Sigmoid colon (tissue), 4 donors: ENCODE measurements at regions not wholly inside any gene's neighbourhood (a gene's known extent, or its start where the extent isn't known, plus 50 kb on each side); places are given as distances from the start of the nearest gene placed in this dataset.

Experiments used
- EP300 ChIP-seq, 4 donors: sonication (generic); formaldehyde crosslinking; IDR thresholded peaks; one replicate each; pipeline ENCODE4 v1.6.1; 2017; ENCODE audit warnings: antibody characterized with exemption in 4 of 4
- POLR2A ChIP-seq, 2 donors: fragments of 450-650 bp; IDR thresholded peaks; one replicate each; pipeline ENCODE4 v1.6.1; 2016; ENCODE audit warnings: antibody characterized with exemption in 2 of 2, mild to moderate bottlenecking in 2 of 2, moderate library complexity in 2 of 2
- POLR2AphosphoS5 ChIP-seq, 4 donors: sonication (generic); formaldehyde crosslinking; IDR thresholded peaks; one replicate each; pipeline ENCODE4 v1.6.1; 2017; ENCODE audit warnings: antibody characterized with exemption in 4 of 4
- TF ChIP-seq, protein P1 (sequence below), 4 experiments: fragments of 450-650 bp in 3 of 4; fragments of 200-600 bp in 1 of 4; IDR thresholded peaks; one replicate each; pipeline ENCODE4 v1.5.1; 2016 to 2019; ENCODE audit warnings: antibody characterized with exemption in 4 of 4, mild to moderate bottlenecking in 3 of 4, moderate library complexity in 2 of 4

DNA sequence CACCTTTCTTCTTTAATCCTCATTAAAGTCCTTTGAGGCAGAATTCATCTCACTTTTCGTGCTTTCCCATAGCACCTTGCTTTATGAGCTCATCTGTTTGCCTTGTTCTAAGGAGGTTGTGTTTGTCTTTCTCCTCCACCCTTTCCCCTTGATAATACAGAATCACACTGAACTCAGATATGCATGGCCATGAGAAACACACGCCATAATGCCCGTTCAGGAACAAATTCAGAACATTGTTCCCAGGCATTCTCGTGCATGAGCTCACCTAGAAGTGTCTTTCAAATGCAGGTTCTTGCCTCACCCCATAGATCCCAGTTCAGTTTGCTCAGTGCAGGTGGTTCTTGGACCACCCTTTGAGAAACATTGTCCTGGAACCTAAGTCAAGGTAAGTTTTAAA, 71.1 kb downstream of the TMEM114 start:
- no peak for TF ChIP-seq POLR2A (IDR thresholded peaks at IDR 0.05)
- TF ChIP-seq, protein P1, sequence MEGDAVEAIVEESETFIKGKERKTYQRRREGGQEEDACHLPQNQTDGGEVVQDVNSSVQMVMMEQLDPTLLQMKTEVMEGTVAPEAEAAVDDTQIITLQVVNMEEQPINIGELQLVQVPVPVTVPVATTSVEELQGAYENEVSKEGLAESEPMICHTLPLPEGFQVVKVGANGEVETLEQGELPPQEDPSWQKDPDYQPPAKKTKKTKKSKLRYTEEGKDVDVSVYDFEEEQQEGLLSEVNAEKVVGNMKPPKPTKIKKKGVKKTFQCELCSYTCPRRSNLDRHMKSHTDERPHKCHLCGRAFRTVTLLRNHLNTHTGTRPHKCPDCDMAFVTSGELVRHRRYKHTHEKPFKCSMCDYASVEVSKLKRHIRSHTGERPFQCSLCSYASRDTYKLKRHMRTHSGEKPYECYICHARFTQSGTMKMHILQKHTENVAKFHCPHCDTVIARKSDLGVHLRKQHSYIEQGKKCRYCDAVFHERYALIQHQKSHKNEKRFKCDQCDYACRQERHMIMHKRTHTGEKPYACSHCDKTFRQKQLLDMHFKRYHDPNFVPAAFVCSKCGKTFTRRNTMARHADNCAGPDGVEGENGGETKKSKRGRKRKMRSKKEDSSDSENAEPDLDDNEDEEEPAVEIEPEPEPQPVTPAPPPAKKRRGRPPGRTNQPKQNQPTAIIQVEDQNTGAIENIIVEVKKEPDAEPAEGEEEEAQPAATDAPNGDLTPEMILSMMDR (IDR thresholded peaks at IDR 0.05), result no peak
- no peak for TF ChIP-seq POLR2AphosphoS5 (IDR thresholded peaks at IDR 0.05)
- no peak for TF ChIP-seq EP300 (IDR thresholded peaks at IDR 0.05)
